SJSA1 (cell line): ENCODE measurements at regions not wholly inside any gene's neighbourhood (a gene's known extent, or its start where the extent isn't known, plus 50 kb on each side); places are given as distances from the start of the nearest gene placed in this dataset.
"Not testable (repeated sequence)": the region's sequence is repeated elsewhere in the genome, so short reads cannot be mapped to it uniquely, and the experiment has no call there.

Experiments
- DNase-seq, 2 experiments: peaks; one replicate each; pipeline ENCODE4 v3.0.0-alpha.2; 2015 to 2020; ENCODE audit warnings: low spot score in 2 of 2, low read depth in 1 of 2
- H3K27ac ChIP-seq: fragments of 250-450 bp; sonication (Bioruptor Pico); 2 replicates; pipeline ENCODE4 v1.5.1; 2020; ENCODE audit warnings: mild to moderate bottlenecking, moderate library complexity
- H3K27me3 ChIP-seq: fragments of 250-450 bp; sonication (Bioruptor Pico); replicated peaks from 2 replicates; pipeline ENCODE4 v1.5.1; 2020; ENCODE audit warnings: mild to moderate bottlenecking, moderate library complexity
- H3K36me3 ChIP-seq: fragments of 250-450 bp; sonication (Bioruptor Pico); 2 replicates; pipeline ENCODE4 v1.5.1; 2020; ENCODE audit warnings: mild to moderate bottlenecking
- H3K4me1 ChIP-seq: fragments of 250-450 bp; sonication (Bioruptor Pico); replicated peaks from 2 replicates; pipeline ENCODE4 v1.6.1; 2021; ENCODE audit warnings: mild to moderate bottlenecking
- H3K4me3 ChIP-seq: fragments of 250-450 bp; sonication (Bioruptor Pico); 2 replicates; pipeline ENCODE4 v1.5.1; 2020; ENCODE audit warnings: mild to moderate bottlenecking
- H3K9me3 ChIP-seq: fragments of 250-450 bp; sonication (Bioruptor Pico); replicated peaks from 2 replicates; pipeline ENCODE4 v1.5.1; 2020; ENCODE audit warnings: mild to moderate bottlenecking

DNA sequence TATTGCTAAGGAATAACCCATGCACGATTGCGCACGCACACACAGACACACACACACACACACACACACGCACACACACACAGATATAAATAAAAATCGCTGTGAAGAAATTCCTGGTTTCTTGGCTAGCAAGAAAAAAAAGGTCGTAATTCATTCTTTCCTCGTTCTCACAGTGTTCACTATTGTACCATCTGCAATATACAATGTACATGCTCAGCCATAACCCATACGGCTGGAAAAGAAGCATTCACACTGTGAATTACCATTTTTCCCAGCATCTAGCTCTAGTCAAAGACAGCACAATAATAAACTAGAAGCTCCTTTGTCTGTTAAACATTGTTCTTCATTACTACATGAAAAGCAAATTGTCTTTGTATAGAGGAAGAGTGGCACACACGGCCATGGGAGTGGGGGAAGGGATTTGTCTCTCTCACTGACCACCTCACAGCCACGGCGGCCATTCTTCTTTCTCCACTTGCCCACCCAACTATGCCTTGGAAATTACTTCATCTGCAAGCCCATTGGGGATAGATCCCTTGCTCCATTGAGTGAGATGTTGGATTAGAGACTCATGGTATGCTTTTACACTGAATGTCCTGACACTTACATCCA is 115.3 kb upstream of the ID4 start:
- Histone ChIP-seq H3K36me3 (no peaks in the 10 kb centered on the region), H3K27me3 (no peaks in the 10 kb centered on the region), H3K27ac (no peak overlapping the region), H3K4me1 (peaks cover 22% of the 10 kb centered on the region), H3K4me3 (no peak overlapping the region), H3K9me3 (no peaks in the 10 kb centered on the region)
- DNase-seq: no peak

DNA sequence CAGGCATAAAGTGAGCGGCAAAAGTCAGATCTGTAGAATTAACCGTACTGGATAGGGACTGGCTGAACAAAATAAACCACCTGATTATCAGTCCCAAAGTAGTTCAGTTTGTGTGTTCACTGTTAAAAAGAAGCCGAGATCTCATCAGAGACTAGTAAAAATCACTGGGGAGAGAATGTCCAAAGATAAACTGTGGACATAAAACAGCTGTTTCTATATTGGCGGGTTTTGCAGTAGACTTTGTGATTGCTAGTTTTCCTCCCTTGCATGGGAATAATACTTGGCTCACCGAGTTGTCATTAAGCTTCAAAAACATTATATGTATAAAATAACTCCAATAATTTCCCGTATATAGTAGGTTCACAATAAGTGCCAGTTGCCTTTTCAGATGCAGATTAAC is 114.2 kb upstream of the ID4 start:
- Histone ChIP-seq H3K27me3 (no peaks in the 10 kb centered on the region), H3K27ac (peak overlapping the region; percentile 19), H3K4me1 (peaks cover 22% of the 10 kb centered on the region), H3K9me3 (no peaks in the 10 kb centered on the region), H3K4me3 (no peak overlapping the region), H3K36me3 (no peaks in the 10 kb centered on the region)
- no peak for DNase-seq

DNA sequence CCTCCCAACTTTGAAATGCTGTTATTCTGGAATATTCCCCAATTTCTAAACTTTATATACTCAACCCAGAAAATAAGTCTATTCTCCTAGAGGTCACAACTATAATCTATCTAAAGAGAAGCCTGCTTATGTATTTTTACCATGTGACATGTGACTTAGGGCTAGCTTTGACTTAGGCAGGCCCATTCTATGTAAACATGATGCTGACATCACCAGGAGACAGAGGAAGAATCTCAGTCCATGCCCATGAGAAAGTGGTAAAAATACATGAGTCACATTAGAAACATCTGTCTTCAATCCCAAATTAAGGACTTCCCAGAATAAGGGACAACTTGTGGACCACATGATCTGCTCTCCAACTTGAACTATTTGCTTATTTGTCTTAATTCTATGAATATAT is 113.6 kb upstream of the ID4 start:
- Histone ChIP-seq H3K4me1 (peaks cover 22% of the 10 kb centered on the region), H3K27me3 (no peaks in the 10 kb centered on the region), H3K36me3 (no peaks in the 10 kb centered on the region), H3K9me3 (no peaks in the 10 kb centered on the region), H3K27ac (peak overlapping the region; percentile 47), H3K4me3 (no peak overlapping the region)
- DNase-seq: peak in 1 of 2 experiments; percentile 79

DNA sequence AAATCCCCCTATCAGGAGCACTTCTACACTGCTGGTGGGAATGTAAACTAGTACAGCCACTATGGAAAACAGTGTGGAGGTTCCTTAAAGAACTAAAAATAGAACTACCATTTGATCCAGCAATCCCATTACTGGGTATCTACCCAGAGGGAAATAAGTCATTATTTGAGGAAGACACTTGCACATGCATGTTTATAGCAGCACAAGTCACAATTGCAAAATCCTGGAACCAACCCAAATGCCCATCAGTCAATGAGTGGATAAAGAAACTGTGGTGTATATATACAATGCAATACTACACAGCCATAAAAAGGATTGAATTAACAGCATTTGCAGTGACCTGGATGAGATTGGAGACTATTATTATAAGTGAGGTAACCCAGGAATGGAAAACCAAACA is 111.7 kb upstream of the ID4 start:
- not testable (repeated sequence) for H3K4me3 ChIP-seq, H3K9me3 ChIP-seq, DNase-seq, H3K27ac ChIP-seq, H3K36me3 ChIP-seq, H3K27me3 ChIP-seq
- peaks cover 17% of the 10 kb centered on the region for H3K4me1 ChIP-seq

DNA sequence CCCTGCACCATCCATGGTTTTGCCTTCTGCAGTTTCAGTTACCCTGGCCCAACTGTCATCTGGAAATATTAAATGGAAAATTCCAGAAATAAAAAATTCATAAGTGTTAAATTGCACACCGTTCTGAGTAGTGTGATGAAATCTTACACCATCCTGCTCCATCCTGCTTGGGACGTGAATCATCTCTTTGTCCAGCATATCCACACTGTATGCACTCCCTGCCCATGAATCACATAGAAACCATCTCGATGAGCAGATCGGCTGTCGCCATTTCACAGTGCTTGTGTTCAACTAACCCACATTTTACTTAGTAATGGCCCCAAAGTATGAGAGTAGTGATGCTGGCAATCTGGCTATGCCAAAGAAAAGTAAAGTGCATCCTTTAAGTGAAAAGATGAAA is 105.9 kb upstream of the ID4 start:
- no peak overlapping the region for H3K4me3 ChIP-seq
- no peaks in the 10 kb centered on the region for H3K36me3 ChIP-seq
- peaks cover 22% of the 10 kb centered on the region for H3K4me1 ChIP-seq
- no peaks in the 10 kb centered on the region for H3K27me3 ChIP-seq
- peak; percentile 44 to 66 for DNase-seq
- H3K27ac ChIP-seq: peak overlapping the region; percentile 42
- H3K9me3 ChIP-seq: peaks cover 3% of the 10 kb centered on the region; the same call in 1 of the 2 replicates

DNA sequence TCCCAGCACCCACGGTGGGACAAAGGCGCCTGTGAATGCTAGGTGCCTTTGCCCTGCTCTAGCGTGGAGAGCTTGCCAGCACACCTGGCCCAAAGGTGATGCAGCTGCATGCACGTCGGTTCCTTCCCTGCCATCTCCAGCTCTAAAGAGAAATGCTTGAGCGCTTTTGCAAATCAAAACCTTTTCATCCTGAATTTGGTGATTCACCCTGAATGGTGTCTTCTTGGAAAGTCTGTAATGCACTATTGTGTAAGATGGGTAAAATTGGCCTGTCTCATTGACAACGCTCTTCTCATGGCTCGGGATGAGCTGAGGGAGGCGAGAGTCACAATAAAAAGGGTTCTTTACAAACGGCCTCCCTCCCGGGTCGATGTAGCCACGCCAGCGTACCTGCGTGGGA is 103.1 kb upstream of the ID4 start:
- Histone ChIP-seq H3K9me3 (peaks cover 3% of the 10 kb centered on the region; the same call in 1 of the 2 replicates), H3K4me1 (peaks cover 22% of the 10 kb centered on the region), H3K36me3 (no peaks in the 10 kb centered on the region), H3K27ac (no peak overlapping the region), H3K4me3 (no peak overlapping the region), H3K27me3 (no peaks in the 10 kb centered on the region)
- no peak for DNase-seq

DNA sequence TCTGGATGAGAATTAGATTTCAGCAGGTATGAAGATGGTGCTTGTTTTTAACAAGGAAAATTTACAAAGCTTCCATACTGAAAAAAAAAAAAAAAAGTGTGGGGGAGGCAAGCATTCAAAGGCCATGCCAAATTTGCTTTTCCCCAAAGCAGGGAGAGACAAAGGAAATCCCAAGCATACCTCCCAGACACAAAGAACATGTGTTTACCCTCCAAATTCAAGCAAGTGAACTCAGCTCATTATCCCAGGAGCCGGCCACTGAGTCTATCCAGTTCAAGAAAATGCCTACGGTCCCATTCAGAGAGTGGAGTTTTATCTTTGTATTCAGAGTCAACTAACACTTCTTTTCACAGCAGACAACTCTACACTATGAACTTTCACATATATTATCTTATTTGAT is 102.7 kb upstream of the ID4 start:
- Histone ChIP-seq H3K36me3 (no peaks in the 10 kb centered on the region), H3K27me3 (no peaks in the 10 kb centered on the region), H3K27ac (no peak overlapping the region), H3K4me1 (peaks cover 21% of the 10 kb centered on the region), H3K9me3 (peaks cover 3% of the 10 kb centered on the region; the same call in 1 of the 2 replicates), H3K4me3 (no peak overlapping the region)
- no peak for DNase-seq

DNA sequence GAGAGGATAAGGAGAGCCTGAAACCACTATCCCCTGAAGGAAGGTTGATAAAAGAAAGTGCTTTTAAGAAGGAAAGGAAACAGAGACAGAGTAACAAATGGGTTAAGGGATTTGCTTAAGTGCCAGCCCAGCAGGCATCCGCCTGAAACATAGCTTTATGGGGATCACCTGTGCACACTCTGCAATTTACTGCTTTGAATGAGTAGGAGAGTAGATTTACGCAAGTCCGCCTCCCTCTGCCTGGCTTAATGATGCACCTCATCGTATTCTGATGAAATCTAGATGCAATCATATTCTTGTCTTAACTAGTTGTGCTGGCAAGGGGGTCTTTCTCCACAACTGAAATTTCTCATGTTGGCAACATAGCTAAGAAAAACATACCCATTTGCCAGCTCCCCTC is 101.1 kb upstream of the ID4 start:
- no peaks in the 10 kb centered on the region for H3K9me3 ChIP-seq
- no peak for DNase-seq
- H3K4me1 ChIP-seq: peaks cover 19% of the 10 kb centered on the region
- no peak overlapping the region for H3K27ac ChIP-seq
- no peaks in the 10 kb centered on the region for H3K36me3 ChIP-seq
- H3K27me3 ChIP-seq: 0 out of 2 replicates have a peak, but pooled peaks cover 2% of the 10 kb centered on the region
- no peak overlapping the region for H3K4me3 ChIP-seq

DNA sequence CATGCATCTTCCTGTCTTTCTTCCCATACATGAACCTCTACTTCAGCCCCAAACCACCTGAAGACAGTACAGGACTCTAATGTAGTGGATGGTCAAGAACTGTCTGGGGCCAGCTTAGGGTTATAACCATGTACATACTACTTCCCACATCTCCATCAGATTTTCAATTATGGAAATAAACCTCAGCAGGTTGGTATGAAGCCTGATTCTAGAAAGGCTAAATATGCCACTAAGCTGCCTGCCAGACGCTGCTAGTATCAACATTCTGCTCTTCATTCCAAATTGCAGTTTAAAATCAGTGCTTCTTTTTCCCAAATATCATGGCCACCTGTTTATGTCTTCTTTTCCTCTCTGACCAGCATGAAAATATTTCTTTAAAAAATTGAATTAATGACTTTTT is 99.2 kb upstream of the ID4 start:
- H3K9me3 ChIP-seq: no peaks in the 10 kb centered on the region
- H3K4me3 ChIP-seq: no peak overlapping the region
- no peak for DNase-seq
- H3K27me3 ChIP-seq: 0 out of 2 replicates have a peak, but pooled peaks cover 2% of the 10 kb centered on the region
- H3K27ac ChIP-seq: no peak overlapping the region
- no peaks in the 10 kb centered on the region for H3K36me3 ChIP-seq
- H3K4me1 ChIP-seq: peaks cover 13% of the 10 kb centered on the region

DNA sequence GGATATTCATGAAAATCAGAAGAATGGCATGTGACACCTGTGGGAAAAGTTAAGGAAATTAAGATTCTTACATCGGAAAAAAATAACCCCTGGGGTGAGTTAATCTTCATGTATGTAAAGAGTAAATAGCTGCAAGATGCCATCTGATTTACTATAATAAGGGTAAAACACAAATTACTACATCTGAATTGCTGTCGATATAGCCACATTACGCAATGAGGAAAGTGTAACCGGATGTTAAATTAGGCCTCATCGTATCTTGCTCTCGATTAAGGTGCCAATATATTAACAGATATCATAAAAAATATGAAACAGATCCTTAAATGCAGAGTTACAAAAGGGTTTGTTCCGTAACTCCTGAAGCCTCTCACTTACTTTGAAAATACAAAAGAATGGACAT is 87.4 kb upstream of the ID4 start:
- DNase-seq: no peak
- Histone ChIP-seq H3K9me3 (no peaks in the 10 kb centered on the region), H3K4me3 (no peak overlapping the region), H3K4me1 (no peaks in the 10 kb centered on the region), H3K27ac (no peak overlapping the region), H3K36me3 (no peaks in the 10 kb centered on the region), H3K27me3 (no peaks in the 10 kb centered on the region)

DNA sequence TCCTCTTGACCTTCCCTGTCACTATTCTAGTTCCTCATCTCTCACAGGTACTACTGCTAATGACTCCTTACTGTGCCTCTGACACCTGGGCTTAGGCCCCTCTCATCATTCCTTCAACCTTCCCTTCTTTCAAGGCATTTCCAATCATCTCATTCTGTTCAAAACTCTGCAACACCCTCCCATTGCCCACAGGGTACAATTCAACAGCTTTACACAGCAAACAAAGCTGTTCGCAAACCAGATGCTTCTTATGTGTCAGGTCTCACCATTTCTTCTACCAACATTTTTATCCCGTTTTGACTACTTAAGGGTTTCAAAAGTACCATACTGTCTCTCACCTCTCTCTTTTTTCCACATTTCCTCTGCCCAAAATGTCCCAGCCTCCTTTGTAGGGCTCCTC is 84.4 kb upstream of the ID4 start:
- H3K9me3 ChIP-seq: no peaks in the 10 kb centered on the region
- DNase-seq: no peak
- H3K27ac ChIP-seq: no peak overlapping the region
- H3K36me3 ChIP-seq: no peaks in the 10 kb centered on the region
- H3K27me3 ChIP-seq: no peaks in the 10 kb centered on the region
- H3K4me3 ChIP-seq: no peak overlapping the region
- peaks cover 15% of the 10 kb centered on the region for H3K4me1 ChIP-seq

DNA sequence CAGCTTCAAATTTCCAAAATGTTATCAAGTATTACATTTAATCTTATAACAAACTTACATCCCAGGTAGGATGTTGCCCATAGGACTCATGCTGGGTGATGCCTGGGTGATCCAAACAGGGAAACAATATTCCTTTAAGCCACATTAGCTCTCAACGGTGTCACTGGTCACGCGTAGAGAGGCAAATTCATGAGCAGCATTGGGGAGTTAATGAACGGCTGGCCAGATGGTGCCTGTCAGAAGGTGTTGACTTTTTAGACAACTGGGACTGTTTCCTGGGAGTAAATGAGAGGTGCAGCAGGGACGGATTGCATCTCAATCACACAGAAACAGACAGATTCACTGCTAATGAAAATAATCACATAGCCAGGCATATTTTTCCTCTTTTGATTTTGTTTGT is 83.3 kb upstream of the ID4 start:
- Histone ChIP-seq H3K4me1 (peaks cover 26% of the 10 kb centered on the region), H3K4me3 (no peak overlapping the region), H3K9me3 (no peaks in the 10 kb centered on the region), H3K36me3 (no peaks in the 10 kb centered on the region), H3K27ac (no peak overlapping the region), H3K27me3 (no peaks in the 10 kb centered on the region)
- no peak for DNase-seq

DNA sequence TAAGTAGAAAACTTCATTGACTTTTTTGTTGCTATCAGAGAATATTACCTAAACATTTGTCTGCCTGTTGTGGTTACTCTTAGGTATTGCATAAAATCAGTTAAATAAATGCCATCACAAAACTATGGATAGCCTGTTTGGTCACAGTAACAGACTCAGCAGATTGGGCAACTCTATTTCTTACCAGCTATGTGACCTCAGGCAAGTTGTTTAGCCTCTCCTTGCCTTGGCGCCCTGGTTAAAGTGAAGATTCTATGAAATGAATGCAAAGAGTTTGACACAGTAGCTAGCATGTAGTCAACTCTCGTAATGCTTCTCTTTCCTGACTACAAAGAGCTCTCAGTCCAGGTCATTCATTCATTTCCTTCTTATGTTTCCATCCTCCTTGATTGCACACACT is 82.5 kb upstream of the ID4 start:
- no peak overlapping the region for H3K4me3 ChIP-seq
- no peak for DNase-seq
- H3K4me1 ChIP-seq: peaks cover 34% of the 10 kb centered on the region
- H3K36me3 ChIP-seq: no peaks in the 10 kb centered on the region
- H3K27ac ChIP-seq: no peak overlapping the region
- no peaks in the 10 kb centered on the region for H3K9me3 ChIP-seq
- no peaks in the 10 kb centered on the region for H3K27me3 ChIP-seq

DNA sequence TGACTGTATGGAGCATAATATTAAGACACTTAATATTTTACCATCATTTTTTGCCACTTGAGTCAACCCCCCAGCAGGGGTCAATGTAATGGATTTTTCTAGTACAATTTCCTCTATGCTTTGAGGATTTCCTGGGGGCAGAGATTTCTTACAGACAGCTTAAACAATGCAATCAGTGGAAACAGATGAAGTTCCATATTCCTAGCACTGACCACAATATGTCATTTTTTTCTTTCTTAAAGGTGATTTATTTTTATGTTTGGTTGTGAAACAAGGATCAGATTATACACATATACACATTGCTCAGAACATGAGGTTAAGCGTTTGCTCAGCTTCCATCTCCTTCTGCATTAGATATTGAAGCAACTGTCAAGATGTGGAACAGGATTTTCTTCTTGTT is 82.0 kb upstream of the ID4 start:
- no peaks in the 10 kb centered on the region for H3K27me3 ChIP-seq
- H3K36me3 ChIP-seq: no peaks in the 10 kb centered on the region
- no peak for DNase-seq
- no peaks in the 10 kb centered on the region for H3K9me3 ChIP-seq
- H3K4me1 ChIP-seq: peaks cover 38% of the 10 kb centered on the region
- H3K27ac ChIP-seq: no peak overlapping the region
- H3K4me3 ChIP-seq: no peak overlapping the region

DNA sequence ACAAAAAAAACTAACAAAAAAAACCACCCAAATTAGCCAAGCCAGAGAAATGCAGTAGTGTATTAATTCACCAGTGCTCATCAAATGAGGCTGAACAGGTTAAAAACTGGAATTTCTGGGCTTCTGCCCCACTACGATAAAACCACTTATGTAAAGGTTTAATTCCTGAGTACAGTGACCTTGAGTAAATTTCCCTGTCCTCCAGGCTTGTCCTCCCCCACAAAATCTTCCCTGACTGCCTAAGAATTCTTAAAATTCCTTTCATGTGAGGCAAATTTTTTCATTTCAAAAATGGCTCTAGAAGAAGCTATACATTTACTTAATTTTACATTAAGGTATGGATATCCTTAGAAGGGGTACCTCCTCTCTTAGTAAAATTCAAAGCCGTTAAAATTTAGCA is 80.1 kb upstream of the ID4 start:
- Histone ChIP-seq H3K27ac (peak overlapping the region; percentile 96), H3K9me3 (no peaks in the 10 kb centered on the region), H3K4me3 (no peak overlapping the region), H3K27me3 (no peaks in the 10 kb centered on the region), H3K36me3 (no peaks in the 10 kb centered on the region), H3K4me1 (peaks cover 38% of the 10 kb centered on the region)
- DNase-seq: peak in 1 of 2 experiments; percentile 85
